Erythroblast (primary cell): ENCODE measurements at regions not wholly inside any gene's neighbourhood (a gene's known extent, or its start where the extent isn't known, plus 50 kb on each side); places are given as distances from the start of the nearest gene placed in this dataset.
"Not testable (repeated sequence)": the region's sequence is repeated elsewhere in the genome, so short reads cannot be mapped to it uniquely, and the experiment has no call there.

Source experiments
- GATA1 ChIP-seq: IDR thresholded peaks from 2 replicates; pipeline ENCODE4 v1.6.1; 2011; ENCODE audit warnings: low read depth, mild to moderate bottlenecking, control low read depth, low read length, moderate library complexity
- POLR2A ChIP-seq: IDR thresholded peaks from 2 replicates; pipeline ENCODE4 v1.6.1; 2011; ENCODE audit warnings: mild to moderate bottlenecking, low read length

DNA sequence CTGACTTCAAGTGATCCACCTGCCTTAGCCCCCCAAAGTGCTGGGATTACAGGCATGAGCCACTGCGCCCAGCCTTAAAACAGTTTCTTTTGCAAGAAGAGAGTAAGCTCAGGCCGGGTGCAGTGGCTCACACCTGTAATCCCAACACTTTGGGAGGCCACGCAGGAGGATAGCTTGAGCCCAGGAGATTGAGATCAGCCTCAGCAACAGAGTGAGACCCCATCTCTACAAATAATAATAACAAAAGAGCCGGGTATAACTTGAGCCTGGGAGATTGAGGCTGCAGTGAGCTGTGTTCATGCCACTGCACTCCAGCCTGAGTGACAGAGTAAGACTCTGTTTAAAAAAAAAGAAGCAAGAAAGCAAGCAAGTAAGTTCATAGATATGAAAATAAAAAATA lies 482.9 kb downstream of the FAT4 start:
- not testable (repeated sequence) for TF ChIP-seq POLR2A, GATA1
